Neural progenitor cell (in vitro differentiated cells): ENCODE measurements at regions not wholly inside any gene's neighbourhood (a gene's known extent, or its start where the extent isn't known, plus 50 kb on each side); places are given as distances from the start of the nearest gene placed in this dataset.

Experiments used
- DNase-seq: peaks from one replicate; pipeline ENCODE4 v3.0.0-alpha.2; 2016; ENCODE audit warnings: low spot score
- H2AFZ ChIP-seq: fragments of 200-600 bp; sonication (generic); replicated peaks from 2 replicates; pipeline ENCODE4 v1.6.1; 2016; ENCODE audit warnings: antibody characterized with exemption
- H3F3A ChIP-seq: fragments of 200-600 bp; sonication (generic); 2 replicates; pipeline ENCODE4 v1.6.1; 2016; ENCODE audit warnings: antibody characterized with exemption, low read depth
- H3K27ac ChIP-seq: fragments of 200-600 bp; sonication (generic); 2 replicates; pipeline ENCODE4 v1.5.1; 2016; ENCODE audit warnings: mild to moderate bottlenecking
- H3K27me3 ChIP-seq: fragments of 200-600 bp; sonication (generic); 2 replicates; pipeline ENCODE4 v1.6.1; 2016; ENCODE audit warnings: mild to moderate bottlenecking, moderate library complexity
- H3K36me3 ChIP-seq: fragments of 200-600 bp; sonication (generic); 2 replicates; pipeline ENCODE4 v1.5.1; 2016
- H3K4me1 ChIP-seq: fragments of 200-600 bp; sonication (generic); 2 replicates; pipeline ENCODE4 v1.6.1; 2016; ENCODE audit warnings: mixed run types
- H3K4me2 ChIP-seq: fragments of 200-600 bp; sonication (generic); 2 replicates; pipeline ENCODE4 v1.6.1; 2016
- H3K4me3 ChIP-seq: fragments of 200-600 bp; sonication (generic); 2 replicates; pipeline ENCODE4 v1.5.1; 2016
- H3K79me2 ChIP-seq: fragments of 200-600 bp; sonication (generic); 2 replicates; pipeline ENCODE4 v1.6.1; 2016; ENCODE audit warnings: low read depth
- H3K9ac ChIP-seq: fragments of 200-600 bp; sonication (generic); 2 replicates; pipeline ENCODE4 v1.6.1; 2016
- H3K9me3 ChIP-seq: fragments of 200-600 bp; sonication (generic); 2 replicates; pipeline ENCODE4 v1.5.1; 2016; ENCODE audit warnings: low read depth
- H4K20me1 ChIP-seq: fragments of 200-600 bp; sonication (generic); 2 replicates; pipeline ENCODE4 v1.6.1; 2016; ENCODE audit warnings: low read depth
- H3K27ac Mint-ChIP-seq: 3 replicates; pipeline ENCODE4 v1.8.0; 2021; ENCODE audit warnings: mixed read lengths
- H3K27me3 Mint-ChIP-seq: 2 replicates; pipeline ENCODE4 v1.8.0; 2022; ENCODE audit warnings: low read depth, mild to moderate bottlenecking, inconsistent platforms, moderate library complexity, mixed read lengths; ENCODE audit not compliant: insufficient read depth
- H3K36me3 Mint-ChIP-seq: 3 replicates; pipeline ENCODE4 v1.8.0; 2021; ENCODE audit warnings: mixed read lengths
- H3K4me1 Mint-ChIP-seq: 3 replicates; pipeline ENCODE4 v1.8.0; 2021; ENCODE audit warnings: mixed read lengths
- H3K4me3 Mint-ChIP-seq: 3 replicates; pipeline ENCODE4 v1.8.0; 2021; ENCODE audit warnings: mild to moderate bottlenecking, moderate library complexity, mixed read lengths
- H3K9me3 Mint-ChIP-seq: 3 replicates; pipeline ENCODE4 v1.8.0; 2020; ENCODE audit warnings: mixed read lengths
- EZH2 ChIP-seq: fragments of 200-600 bp; sonication (generic); IDR thresholded peaks from 2 replicates; pipeline ENCODE4 v1.6.1; 2017; ENCODE audit warnings: antibody characterized with exemption, mild to moderate bottlenecking, moderate library complexity
- EZH2phosphoT487 ChIP-seq: fragments of 200-600 bp; sonication (generic); IDR thresholded peaks from 2 replicates; pipeline ENCODE4 v1.6.1; 2017; ENCODE audit warnings: antibody characterized with exemption
- TF ChIP-seq, protein P1 (sequence below): fragments of 200-600 bp; sonication (generic); IDR thresholded peaks from 2 replicates; pipeline ENCODE4 v1.5.1; 2017; ENCODE audit warnings: antibody characterized with exemption, mild to moderate bottlenecking

DNA sequence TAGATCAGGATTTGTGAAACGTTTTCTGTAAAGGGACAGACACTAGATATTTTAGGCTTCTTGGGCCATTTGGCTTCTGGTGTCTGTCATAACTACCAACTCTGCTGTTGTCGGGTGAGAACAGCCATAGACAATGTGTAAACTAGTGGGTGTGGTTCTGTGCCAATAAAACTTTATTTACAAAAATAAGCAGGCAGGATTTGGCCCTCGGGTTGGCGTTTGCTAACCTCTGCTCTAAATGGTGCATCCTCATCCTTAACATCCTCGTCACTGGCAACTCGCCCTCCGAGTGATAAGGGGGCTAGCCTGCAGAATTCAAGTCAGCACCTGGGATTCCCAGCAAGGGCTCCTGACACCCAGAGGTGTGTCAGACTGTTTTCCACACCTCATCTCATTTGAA is 105.8 kb upstream of the MSX1 start:
- no peak overlapping the region for H3K27ac ChIP-seq
- peaks cover 12% of the 10 kb centered on the region for H3K27me3 Mint-ChIP-seq
- no peak overlapping the region for H2AFZ ChIP-seq
- H3K4me3 ChIP-seq = no peak overlapping the region
- peaks cover 26% of the 10 kb centered on the region for H3K4me1 ChIP-seq
- TF ChIP-seq, protein P1, sequence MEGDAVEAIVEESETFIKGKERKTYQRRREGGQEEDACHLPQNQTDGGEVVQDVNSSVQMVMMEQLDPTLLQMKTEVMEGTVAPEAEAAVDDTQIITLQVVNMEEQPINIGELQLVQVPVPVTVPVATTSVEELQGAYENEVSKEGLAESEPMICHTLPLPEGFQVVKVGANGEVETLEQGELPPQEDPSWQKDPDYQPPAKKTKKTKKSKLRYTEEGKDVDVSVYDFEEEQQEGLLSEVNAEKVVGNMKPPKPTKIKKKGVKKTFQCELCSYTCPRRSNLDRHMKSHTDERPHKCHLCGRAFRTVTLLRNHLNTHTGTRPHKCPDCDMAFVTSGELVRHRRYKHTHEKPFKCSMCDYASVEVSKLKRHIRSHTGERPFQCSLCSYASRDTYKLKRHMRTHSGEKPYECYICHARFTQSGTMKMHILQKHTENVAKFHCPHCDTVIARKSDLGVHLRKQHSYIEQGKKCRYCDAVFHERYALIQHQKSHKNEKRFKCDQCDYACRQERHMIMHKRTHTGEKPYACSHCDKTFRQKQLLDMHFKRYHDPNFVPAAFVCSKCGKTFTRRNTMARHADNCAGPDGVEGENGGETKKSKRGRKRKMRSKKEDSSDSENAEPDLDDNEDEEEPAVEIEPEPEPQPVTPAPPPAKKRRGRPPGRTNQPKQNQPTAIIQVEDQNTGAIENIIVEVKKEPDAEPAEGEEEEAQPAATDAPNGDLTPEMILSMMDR = no peak
- no peak for TF ChIP-seq EZH2phosphoT487
- TF ChIP-seq EZH2 = no peak
- no peak overlapping the region for H3K4me3 Mint-ChIP-seq
- H3K9me3 ChIP-seq = no peaks in the 10 kb centered on the region
- H3K4me2 ChIP-seq = no peak overlapping the region
- peaks cover 4% of the 10 kb centered on the region for H3F3A ChIP-seq
- H3K4me1 Mint-ChIP-seq = peaks cover 64% of the 10 kb centered on the region
- peaks cover 22% of the 10 kb centered on the region for H4K20me1 ChIP-seq
- H3K9ac ChIP-seq = no peak overlapping the region
- DNase-seq = no peak
- H3K36me3 ChIP-seq = no peaks in the 10 kb centered on the region
- H3K9me3 Mint-ChIP-seq = peaks cover 2% of the 10 kb centered on the region
- H3K27ac Mint-ChIP-seq = no peak overlapping the region
- H3K79me2 ChIP-seq = no peaks in the 10 kb centered on the region
- no peaks in the 10 kb centered on the region for H3K36me3 Mint-ChIP-seq
- peaks cover 39% of the 10 kb centered on the region for H3K27me3 ChIP-seq

DNA sequence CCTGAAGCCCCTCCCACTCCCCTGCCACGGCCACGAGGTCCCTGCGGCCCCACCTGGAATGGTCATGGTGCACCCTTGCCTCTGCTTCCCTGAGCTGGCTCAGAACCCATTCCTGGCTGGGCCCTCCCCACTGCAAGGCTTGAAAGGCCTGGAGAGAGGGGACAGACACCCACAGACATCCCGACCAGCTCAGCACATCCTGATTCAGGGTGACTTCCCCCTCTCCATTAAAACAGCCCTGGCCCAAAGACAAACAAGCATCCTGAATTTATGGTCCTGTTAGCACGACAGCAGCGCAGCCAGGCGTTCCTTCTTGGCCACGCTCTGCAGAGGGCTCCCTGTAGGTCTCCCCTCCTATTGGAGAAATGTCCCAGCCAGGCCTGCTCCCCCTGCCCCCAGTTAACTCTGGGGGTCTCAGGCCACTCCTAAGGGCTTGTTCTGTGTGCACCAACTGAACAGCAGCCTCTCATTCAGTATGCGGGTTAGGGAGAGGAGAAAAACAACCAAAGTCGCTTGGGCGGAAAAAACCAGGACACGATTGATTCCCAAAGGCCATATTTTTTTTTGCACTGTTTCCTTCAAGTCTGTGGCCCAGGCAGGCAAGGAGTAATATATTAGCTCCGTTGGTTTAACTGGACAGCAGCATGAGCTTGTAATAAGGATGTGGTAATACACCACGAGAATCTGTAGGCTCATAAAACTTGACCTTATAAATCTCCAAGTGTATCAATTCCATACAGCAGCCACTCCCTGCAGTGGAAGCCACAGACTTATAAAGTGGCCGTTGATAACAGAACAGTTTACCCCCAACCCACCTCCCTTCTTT is 106.7 kb upstream of the MSX1 start:
- TF ChIP-seq EZH2 = no peak
- TF ChIP-seq, protein P1 = no peak
- TF ChIP-seq EZH2phosphoT487 = no peak
- no peak overlapping the region for H3K27ac Mint-ChIP-seq
- H3K4me3 Mint-ChIP-seq = no peak overlapping the region
- Histone ChIP-seq H3K27me3 (peaks cover 31% of the 10 kb centered on the region), H3K4me1 (peaks cover 26% of the 10 kb centered on the region), H3K36me3 (no peaks in the 10 kb centered on the region), H3K4me3 (no peak overlapping the region), H3K79me2 (no peaks in the 10 kb centered on the region), H3K9me3 (no peaks in the 10 kb centered on the region), H2AFZ (no peak overlapping the region), H3K27ac (no peak overlapping the region), H4K20me1 (peaks cover 22% of the 10 kb centered on the region), H3F3A (peaks cover 4% of the 10 kb centered on the region), H3K9ac (no peak overlapping the region), H3K4me2 (no peak overlapping the region)
- H3K36me3 Mint-ChIP-seq = no peaks in the 10 kb centered on the region
- peaks cover 55% of the 10 kb centered on the region for H3K4me1 Mint-ChIP-seq
- peaks cover 10% of the 10 kb centered on the region for H3K27me3 Mint-ChIP-seq
- DNase-seq = no peak
- peaks cover 4% of the 10 kb centered on the region for H3K9me3 Mint-ChIP-seq

DNA sequence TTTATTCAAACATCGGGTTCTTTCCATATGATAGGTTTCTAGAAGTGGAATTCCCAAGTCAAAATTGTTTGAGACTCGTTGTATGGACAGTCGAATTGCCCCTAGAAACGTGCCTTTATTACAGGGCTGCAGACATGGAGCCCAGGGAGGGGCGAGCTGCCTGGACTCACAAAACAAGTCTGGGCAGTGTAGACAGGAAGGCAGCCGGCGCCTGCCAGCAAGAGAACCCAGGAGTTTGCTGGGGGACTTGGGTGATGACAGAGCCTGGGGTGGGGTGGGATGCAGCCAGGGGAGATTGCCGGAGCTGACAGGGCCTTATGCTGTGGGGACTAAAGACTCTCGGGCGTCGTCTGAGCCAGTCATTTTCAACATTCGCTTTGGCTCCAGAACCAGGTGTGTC is 107.4 kb upstream of the MSX1 start:
- peak overlapping the region; percentile 74 for H3K27ac Mint-ChIP-seq
- peaks cover 8% of the 10 kb centered on the region for H3K27me3 Mint-ChIP-seq
- DNase-seq = no peak
- no peak overlapping the region for H3K9ac ChIP-seq
- H3K4me1 Mint-ChIP-seq = peaks cover 48% of the 10 kb centered on the region
- no peaks in the 10 kb centered on the region for H3K36me3 Mint-ChIP-seq
- H3F3A ChIP-seq = peaks cover 4% of the 10 kb centered on the region
- no peak overlapping the region for H2AFZ ChIP-seq
- peaks cover 18% of the 10 kb centered on the region for H4K20me1 ChIP-seq
- peaks cover 8% of the 10 kb centered on the region for H3K9me3 Mint-ChIP-seq
- no peaks in the 10 kb centered on the region for H3K36me3 ChIP-seq
- no peak overlapping the region for H3K4me2 ChIP-seq
- peaks cover 26% of the 10 kb centered on the region for H3K4me1 ChIP-seq
- no peak overlapping the region for H3K27ac ChIP-seq
- no peak overlapping the region for H3K4me3 ChIP-seq
- no peak overlapping the region for H3K4me3 Mint-ChIP-seq
- H3K79me2 ChIP-seq = no peaks in the 10 kb centered on the region
- peaks cover 23% of the 10 kb centered on the region for H3K27me3 ChIP-seq
- TF ChIP-seq, protein P1 = no peak
- TF ChIP-seq EZH2 = no peak
- TF ChIP-seq EZH2phosphoT487 = no peak
- H3K9me3 ChIP-seq = no peaks in the 10 kb centered on the region
